Hepatic stellate cell (primary cell): ENCODE measurements at regions not wholly inside any gene's neighbourhood (a gene's known extent, or its start where the extent isn't known, plus 50 kb on each side); places are given as distances from the start of the nearest gene placed in this dataset.

Experiments
- DNase-seq: peaks from one replicate; pipeline ENCODE4 v3.0.0; 2011; ENCODE audit warnings: low spot score

DNA sequence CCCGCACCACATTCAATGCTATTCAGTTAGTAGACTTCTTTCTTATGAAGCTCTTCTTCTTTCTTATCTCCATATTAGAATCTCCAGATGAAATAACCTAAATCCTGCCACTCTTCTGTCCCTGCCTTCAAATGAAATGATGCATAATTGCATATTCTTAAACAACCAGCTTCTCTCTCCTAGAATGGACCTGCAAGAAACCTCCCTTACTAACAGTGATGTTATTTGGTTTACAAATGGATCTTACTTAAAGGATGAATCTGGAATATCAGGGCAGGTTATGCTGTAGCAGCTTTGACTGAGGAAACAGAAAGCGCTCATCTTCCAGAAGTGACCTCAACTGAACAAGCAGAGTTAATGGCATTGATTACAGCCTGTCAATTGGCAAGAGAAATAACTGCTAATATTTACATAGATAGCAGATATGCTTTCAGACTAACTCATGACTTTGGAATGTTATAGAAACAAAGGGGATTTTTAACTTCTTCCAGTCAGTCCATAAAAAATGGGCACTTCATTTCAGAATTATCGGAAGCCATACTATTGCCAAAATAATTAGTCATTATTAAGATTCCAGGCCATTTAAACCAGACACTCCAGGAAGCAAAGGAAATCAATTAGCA, 755.7 kb upstream of the HS6ST1 start:
- DNase-seq, result no peak

GRCh38 chr2:129078548-129078947, 759.9 kb upstream of the HS6ST1 start:
- DNase-seq, result no peak

DNA sequence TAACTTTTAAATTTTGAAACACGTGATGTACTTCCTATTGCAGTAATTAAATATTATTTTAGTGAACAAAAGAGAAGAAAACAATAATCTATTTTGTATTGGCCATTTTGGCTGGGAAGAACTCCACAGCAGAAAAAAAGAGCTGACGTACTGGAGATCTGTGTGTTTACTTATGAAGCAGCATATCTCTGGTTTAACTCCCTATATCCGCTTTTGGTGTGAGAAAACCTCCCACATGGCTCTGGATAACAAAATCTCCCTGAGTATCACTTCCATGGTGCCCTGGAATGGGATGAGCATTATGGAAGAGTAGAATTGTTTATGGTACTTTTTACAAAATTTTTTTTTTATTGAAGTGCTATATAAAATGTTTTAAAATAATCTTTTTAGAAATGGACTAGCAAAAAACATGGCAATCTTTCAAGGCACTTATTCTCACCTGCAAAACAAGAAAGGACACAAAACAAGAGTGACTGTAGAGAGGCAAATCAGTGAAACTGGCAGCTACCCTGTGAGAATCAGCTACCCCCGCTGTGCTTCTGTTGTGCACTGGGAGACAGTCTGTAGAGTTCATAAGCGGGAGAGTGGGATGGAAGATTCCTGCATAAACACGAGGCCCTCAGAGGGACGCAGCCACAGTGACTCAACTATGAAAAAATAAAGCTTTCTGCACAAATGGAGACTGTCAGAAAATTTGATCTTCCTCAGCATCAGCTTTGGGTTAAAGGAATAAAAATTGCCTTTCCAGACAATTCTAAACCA, 762.2 kb upstream of the HS6ST1 start:
- no peak for DNase-seq

GRCh38 chr2:129085386-129085785, 766.7 kb upstream of the HS6ST1 start:
- no peak for DNase-seq

GRCh38 chr2:129087133-129087813, 768.6 kb upstream of the HS6ST1 start:
- no peak for DNase-seq

DNA sequence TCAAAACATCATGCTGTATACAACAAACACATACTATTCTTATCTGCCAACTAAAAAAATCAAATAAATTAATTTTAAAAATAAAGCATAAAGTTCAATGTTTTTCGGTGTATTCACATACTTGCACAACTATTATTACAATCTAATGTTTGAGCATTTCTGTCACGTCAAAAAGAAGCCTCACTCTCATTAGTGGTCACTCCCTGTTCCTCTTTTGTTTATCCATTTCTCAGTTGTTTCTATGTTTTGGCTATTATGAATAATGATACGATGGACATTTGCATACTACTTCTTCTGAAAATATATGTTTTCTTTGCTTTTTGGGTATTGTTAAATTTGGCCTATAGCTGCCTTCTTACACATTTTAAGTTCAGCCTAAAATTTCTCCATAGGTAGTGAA, 773.0 kb upstream of the HS6ST1 start:
- no peak for DNase-seq

GRCh38 chr2:129092956-129093355, 774.3 kb upstream of the HS6ST1 start:
- no peak for DNase-seq

DNA sequence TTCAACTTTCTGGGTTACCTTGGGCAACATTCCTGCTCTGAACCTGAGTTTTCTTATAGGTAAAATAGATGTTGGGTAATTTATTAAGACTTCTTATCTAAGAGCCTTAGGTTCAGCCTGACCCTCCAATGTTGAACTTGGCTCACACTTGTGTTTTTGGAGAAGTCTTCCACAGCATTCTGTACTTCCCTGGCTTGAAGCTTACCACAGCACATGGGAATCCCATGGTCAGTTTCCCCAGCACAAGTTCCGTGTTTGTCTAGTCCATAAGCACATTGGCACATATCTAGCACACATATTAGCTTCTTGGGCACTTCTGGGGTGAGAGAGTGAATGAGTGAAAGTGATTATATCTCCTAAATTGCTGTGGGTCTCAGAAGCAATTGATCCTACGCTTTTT, 782.5 kb upstream of the HS6ST1 start:
- DNase-seq, result no peak

GRCh38 chr2:129103936-129104878, 785.5 kb upstream of the HS6ST1 start:
- DNase-seq, result no peak

GRCh38 chr2:129112181-129112580, 793.5 kb upstream of the HS6ST1 start:
- no peak for DNase-seq

DNA sequence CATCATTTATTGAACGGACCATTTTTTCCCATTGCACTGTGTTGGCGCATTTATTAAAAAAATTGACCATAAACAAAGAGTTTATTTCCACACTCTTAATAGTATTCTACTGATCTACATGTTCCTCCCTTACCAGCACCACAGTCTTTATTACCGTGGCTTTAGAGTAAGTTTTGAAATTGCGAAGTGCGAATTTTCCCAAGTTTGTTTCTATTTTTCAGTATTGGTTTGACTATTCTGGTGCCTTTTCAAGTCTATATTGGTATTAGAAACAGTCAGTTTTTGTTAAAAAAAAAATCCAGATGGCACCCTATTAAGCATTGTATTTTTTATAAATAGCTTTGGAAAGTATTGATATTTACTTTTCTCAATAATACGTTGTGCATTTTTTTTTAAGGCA, 795.1 kb upstream of the HS6ST1 start:
- no peak for DNase-seq

GRCh38 chr2:129117434-129117833, 798.8 kb upstream of the HS6ST1 start:
- no peak for DNase-seq

DNA sequence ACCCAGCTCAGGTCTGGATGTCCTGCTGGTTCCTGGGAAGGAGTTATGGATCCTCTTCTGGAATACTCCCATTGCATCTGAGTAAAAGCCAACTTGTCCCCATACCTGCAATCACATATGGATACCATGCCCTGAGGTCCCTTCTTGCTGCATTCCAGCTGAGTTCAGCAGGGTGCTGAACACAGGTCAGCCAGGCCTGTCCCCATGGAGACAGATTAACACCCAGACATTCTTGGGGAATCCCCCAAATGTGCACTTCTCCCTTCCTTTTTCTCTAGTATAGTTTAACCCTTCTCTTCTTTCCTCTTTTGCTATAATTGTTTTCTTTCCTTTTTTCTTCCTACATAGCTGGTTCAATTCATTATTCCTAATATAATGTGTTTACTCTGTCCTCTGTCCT, 799.6 kb upstream of the HS6ST1 start:
- no peak for DNase-seq

DNA sequence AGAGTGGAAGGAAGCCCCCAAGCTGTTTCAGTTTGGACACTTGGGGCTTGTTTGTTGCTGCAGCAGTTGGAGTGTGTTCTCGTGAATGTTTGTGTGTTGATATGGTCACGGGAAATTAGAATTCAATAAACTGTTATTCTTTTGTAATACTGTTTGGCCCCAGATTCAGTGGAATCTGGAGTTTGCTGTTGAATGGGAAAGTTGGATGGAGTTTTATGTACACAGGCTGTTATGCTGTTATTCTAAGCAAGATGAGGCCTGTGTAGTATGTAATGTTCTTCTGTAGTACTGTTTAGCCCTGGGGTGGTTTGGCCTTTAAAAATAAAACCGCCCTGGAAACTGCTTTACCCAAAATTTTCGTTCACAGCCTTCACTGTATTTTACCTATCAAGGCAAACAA, 810.4 kb upstream of the HS6ST1 start:
- no peak for DNase-seq

GRCh38 chr2:129133692-129134641, 815.3 kb upstream of the HS6ST1 start:
- no peak for DNase-seq

GRCh38 chr2:129135017-129135416, 816.3 kb upstream of the HS6ST1 start:
- DNase-seq, result no peak

DNA sequence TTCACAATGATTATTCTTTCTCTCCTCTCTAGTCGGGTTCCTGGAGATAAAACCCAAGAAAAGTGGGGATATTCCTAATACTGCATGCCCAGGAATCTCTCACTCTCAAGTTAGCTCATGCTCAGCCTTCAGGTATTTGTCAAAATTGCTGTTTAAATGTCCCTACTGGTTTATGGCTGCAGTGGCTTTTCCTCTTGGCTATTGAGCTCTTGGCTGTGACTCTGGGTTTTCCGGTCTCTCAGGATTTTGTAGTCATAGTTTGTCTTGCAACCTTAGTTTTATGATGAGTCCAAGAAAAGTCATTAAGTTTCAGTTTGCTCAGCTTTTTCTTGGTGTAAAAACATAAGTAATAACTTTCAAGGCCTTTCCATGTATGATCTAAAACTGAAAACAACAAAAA, 820.7 kb upstream of the HS6ST1 start:
- DNase-seq, result no peak

DNA sequence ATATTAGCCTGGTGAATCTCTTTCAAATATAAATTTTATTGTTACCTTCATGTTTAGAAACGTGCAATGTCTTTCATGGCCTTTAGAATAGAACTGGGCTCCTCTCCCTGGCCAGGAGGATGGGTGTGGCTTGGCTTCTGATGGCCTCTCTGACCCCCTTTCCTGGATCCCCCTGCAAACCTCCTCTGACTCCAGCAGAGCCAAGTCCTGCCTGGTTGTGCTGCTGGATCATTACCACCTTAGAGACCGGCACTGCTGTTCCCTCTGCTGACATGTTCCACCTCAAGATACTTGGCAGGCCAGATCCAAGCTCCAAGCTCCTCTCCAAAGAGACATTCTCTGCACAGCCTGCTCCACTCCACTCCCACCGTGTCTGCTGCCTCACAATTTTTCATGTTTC, 823.8 kb upstream of the HS6ST1 start:
- no peak for DNase-seq

GRCh38 chr2:129144082-129144791, 825.6 kb upstream of the HS6ST1 start:
- no peak for DNase-seq

DNA sequence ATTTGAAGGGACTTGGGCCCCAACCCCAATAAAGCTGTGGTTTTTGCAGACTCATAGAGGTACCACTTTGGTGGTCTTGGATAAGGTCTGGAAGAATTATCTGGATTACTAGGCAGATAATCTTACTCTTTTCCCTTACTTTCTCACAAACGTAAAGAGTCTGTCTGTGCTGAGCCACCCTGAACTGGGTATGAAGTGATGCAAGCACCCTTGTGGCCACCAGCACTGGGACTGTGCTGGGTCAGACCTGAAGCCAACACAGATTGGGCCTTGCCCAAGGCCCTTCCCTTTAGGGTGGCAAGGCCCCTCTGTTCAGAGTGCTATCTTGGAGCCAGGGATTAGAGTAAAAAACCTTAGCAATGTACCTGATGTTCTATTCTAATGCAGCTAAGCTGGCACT, 827.0 kb upstream of the RAB6C start:
- DNase-seq, result no peak
